NOMO-1 treated with DMSO at 0.1 percent for 48 hours (cell line): ENCODE measurements at regions not wholly inside any gene's neighbourhood (a gene's known extent, or its start where the extent isn't known, plus 50 kb on each side); places are given as distances from the start of the nearest gene placed in this dataset.
"Not testable (repeated sequence)": the region's sequence is repeated elsewhere in the genome, so short reads cannot be mapped to it uniquely, and the experiment has no call there.

ENCODE experiments used
- DNase-seq: peaks from one replicate; lab custom pipeline; 2025; ENCODE audit not compliant: unreplicated experiment; lab: John Stamatoyannopoulos, UW

- DNase-seq, result no peak
Observed at GRCh38 chrX:63186137-63186536, 165.0 kb downstream of the SPIN4 start.

- DNase-seq, result not testable (repeated sequence)
Observed at GRCh38 chrX:63179852-63180251, 171.3 kb downstream of the SPIN4 start.

- not testable (repeated sequence) for DNase-seq
Observed at GRCh38 chrX:63176578-63176977, 174.6 kb downstream of the SPIN4 start.

GRCh38 chrX:63173841-63174718 lies 177.1 kb downstream of the SPIN4 start:
- not testable (repeated sequence) for DNase-seq

- DNase-seq, result not testable (repeated sequence)
Observed at GRCh38 chrX:63169416-63169815, 181.7 kb downstream of the SPIN4 start.

GRCh38 chrX:63168949-63169348 lies 182.2 kb downstream of the SPIN4 start:
- not testable (repeated sequence) for DNase-seq

GRCh38 chrX:63167002-63167401 lies 184.1 kb downstream of the SPIN4 start:
- not testable (repeated sequence) for DNase-seq

- not testable (repeated sequence) for DNase-seq
Observed at GRCh38 chrX:63160994-63161393, 190.1 kb downstream of the SPIN4 start.

- DNase-seq, result not testable (repeated sequence)
Observed at GRCh38 chrX:63160340-63160739, 190.8 kb downstream of the SPIN4 start.

- DNase-seq, result not testable (repeated sequence)
Observed at GRCh38 chrX:63145526-63145925, 205.6 kb downstream of the SPIN4 start.

GRCh38 chrX:63142588-63142987 lies 208.5 kb downstream of the SPIN4 start:
- DNase-seq, result not testable (repeated sequence)

- DNase-seq, result not testable (repeated sequence)
Observed at GRCh38 chrX:63135859-63136258, 215.3 kb downstream of the SPIN4 start.

- peak; percentile 31 for DNase-seq
Observed at GRCh38 chrX:63128509-63128908, 222.6 kb downstream of the SPIN4 start.

GRCh38 chrX:63115196-63115595 lies 235.9 kb downstream of the SPIN4 start:
- DNase-seq, result no peak

- no peak for DNase-seq
Observed at GRCh38 chrX:63101879-63102620, 249.1 kb downstream of the SPIN4 start.

GRCh38 chrX:63058204-63058603 lies 292.9 kb downstream of the SPIN4 start:
- no peak for DNase-seq

- DNase-seq, result no peak
Observed at GRCh38 chrX:63050225-63050624, 300.9 kb downstream of the SPIN4 start.

- no peak for DNase-seq
Observed at GRCh38 chrX:63032811-63033210, 318.3 kb downstream of the SPIN4 start.

- no peak for DNase-seq
Observed at GRCh38 chrX:63013549-63013948, 337.6 kb downstream of the SPIN4 start.

GRCh38 chrX:63012574-63012973 lies 338.6 kb downstream of the SPIN4 start:
- DNase-seq, result no peak

GRCh38 chrX:63000196-63000595 lies 350.9 kb downstream of the SPIN4 start:
- DNase-seq, result not testable (repeated sequence)
